ENCODE measurements at regions not wholly inside any gene's neighbourhood (a gene's known extent, or its start where the extent isn't known, plus 50 kb on each side); places are given as distances from the start of the nearest gene placed in this dataset.

GRCh38 chr6:95448208-95448607 is 129.1 kb upstream of the MANEA start:
- ATAC-seq: no peak
- intact Hi-C loops (cut with micrococcal nuclease): no loop called here
- no peak overlapping the region for H3K4me3 Mint-ChIP-seq
- no peak overlapping the region for H3K27ac ChIP-seq (ENCODE audit: low read depth, low read length)
- peaks cover 0 to 2% of the 10 kb centered on the region in 2 donors for H3K27me3 ChIP-seq (ENCODE audit: control insufficient read depth in 2 of 2, insufficient read depth in 2 of 2, low read length in 2 of 2)
- DNase-seq: no peak
- no peaks in the 10 kb centered on the region for H3K9me3 ChIP-seq (ENCODE audit: control insufficient read depth in 2 of 3, low read length in 3 of 3)
- ChIA-PET CTCF (no interaction called here), POLR2A (no interaction called here)
- H3K36me3 Mint-ChIP-seq: peaks cover 0 to 2% (median 0%) of the 10 kb centered on the region in 5 donors
- peaks cover 0 to 5% (median 2%) of the 10 kb centered on the region in 11 donors for H3K9me3 Mint-ChIP-seq
- no peaks in the 10 kb centered on the region for H3K36me3 ChIP-seq (ENCODE audit: control insufficient read depth in 2 of 3, insufficient read depth in 3 of 3, low read length in 3 of 3)
- H3K27ac Mint-ChIP-seq: no peak overlapping the region
- H3K27me3 Mint-ChIP-seq: peaks cover 0 to 9% (median 0%) of the 10 kb centered on the region in 5 donors
- H3K4me1 ChIP-seq (ENCODE audit: control insufficient read depth in 2 of 2, insufficient read depth in 2 of 2, low read length in 2 of 2): no peaks in the 10 kb centered on the region
- no peak overlapping the region for H3K4me3 ChIP-seq (ENCODE audit: low read length)
- no peaks in the 10 kb centered on the region for H3K4me1 Mint-ChIP-seq

GRCh38 chr6:95469511-95469910 is 107.8 kb upstream of the MANEA start:
- no peaks in the 10 kb centered on the region for H3K4me1 ChIP-seq (ENCODE audit: control insufficient read depth in 2 of 2, insufficient read depth in 2 of 2, low read length in 2 of 2)
- H3K4me3 Mint-ChIP-seq: no peak overlapping the region
- ATAC-seq (no peak), DNase-seq (no peak)
- POLR2A ChIA-PET: no interaction called here
- H3K36me3 ChIP-seq (ENCODE audit: control insufficient read depth in 2 of 3, insufficient read depth in 3 of 3, low read length in 3 of 3): no peaks in the 10 kb centered on the region
- no peaks in the 10 kb centered on the region for H3K9me3 ChIP-seq (ENCODE audit: control insufficient read depth in 2 of 3, low read length in 3 of 3)
- intact Hi-C loops (cut with micrococcal nuclease): no loop called here
- no peaks in the 10 kb centered on the region for H3K36me3 Mint-ChIP-seq
- H3K27me3 ChIP-seq (ENCODE audit: control insufficient read depth in 2 of 2, insufficient read depth in 2 of 2, low read length in 2 of 2): no peaks in the 10 kb centered on the region
- CTCF ChIA-PET: no interaction called here
- no peak overlapping the region for H3K27ac Mint-ChIP-seq
- H3K9me3 Mint-ChIP-seq: no peaks in the 10 kb centered on the region
- H3K4me3 ChIP-seq (ENCODE audit: low read length): no peak overlapping the region
- no peaks in the 10 kb centered on the region for H3K4me1 Mint-ChIP-seq
- H3K27ac ChIP-seq (ENCODE audit: low read depth, low read length): no peak overlapping the region
- H3K27me3 Mint-ChIP-seq: peaks cover 0 to 17% (median 11%) of the 10 kb centered on the region in 5 donors

GRCh38 chr6:95478941-95479340 is 98.4 kb upstream of the MANEA start:
- Histone ChIP-seq H3K36me3 (ENCODE audit: control insufficient read depth in 2 of 3, insufficient read depth in 3 of 3, low read length in 3 of 3) (no peaks in the 10 kb centered on the region), H3K4me1 (ENCODE audit: control insufficient read depth in 2 of 2, insufficient read depth in 2 of 2, low read length in 2 of 2) (no peaks in the 10 kb centered on the region), H3K27ac (ENCODE audit: low read depth, low read length) (no peak overlapping the region), H3K4me3 (ENCODE audit: low read length) (no peak overlapping the region), H3K9me3 (ENCODE audit: control insufficient read depth in 2 of 3, low read length in 3 of 3) (no peaks in the 10 kb centered on the region), H3K27me3 (ENCODE audit: control insufficient read depth in 2 of 2, insufficient read depth in 2 of 2, low read length in 2 of 2) (no peaks in the 10 kb centered on the region)
- no peak for DNase-seq
- ChIA-PET POLR2A (no interaction called here), CTCF (no interaction called here)
- intact Hi-C loops (cut with micrococcal nuclease): no loop called here
- H3K4me1 Mint-ChIP-seq: peaks cover 0 to 4% (median 0%) of the 10 kb centered on the region in 7 donors
- peak overlapping the region in 1 of 9 donors; percentile 17 for H3K27ac Mint-ChIP-seq
- ATAC-seq: no peak
- H3K9me3 Mint-ChIP-seq: peaks cover 0 to 16% (median 0%) of the 10 kb centered on the region in 11 donors
- no peaks in the 10 kb centered on the region for H3K36me3 Mint-ChIP-seq
- H3K27me3 Mint-ChIP-seq: peaks cover 0 to 5% (median 0%) of the 10 kb centered on the region in 5 donors
- no peak overlapping the region for H3K4me3 Mint-ChIP-seq

- peaks cover 0 to 6% (median 4%) of the 10 kb centered on the region in 7 donors for H3K4me1 Mint-ChIP-seq
- no peak overlapping the region for H3K4me3 ChIP-seq (ENCODE audit: low read length)
- ChIA-PET CTCF (no interaction called here), POLR2A (no interaction called here)
- H3K4me3 Mint-ChIP-seq: no peak overlapping the region
- peaks cover 0 to 4% (median 0%) of the 10 kb centered on the region in 5 donors for H3K27me3 Mint-ChIP-seq
- no peak overlapping the region for H3K27ac Mint-ChIP-seq
- H3K27ac ChIP-seq (ENCODE audit: low read depth, low read length): no peak overlapping the region
- no peaks in the 10 kb centered on the region for H3K36me3 Mint-ChIP-seq
- no peaks in the 10 kb centered on the region for H3K9me3 ChIP-seq (ENCODE audit: control insufficient read depth in 2 of 3, low read length in 3 of 3)
- ATAC-seq: no peak
- H3K4me1 ChIP-seq (ENCODE audit: control insufficient read depth in 2 of 2, insufficient read depth in 2 of 2, low read length in 2 of 2): no peaks in the 10 kb centered on the region
- peaks cover 0 to 2% (median 0%) of the 10 kb centered on the region in 11 donors for H3K9me3 Mint-ChIP-seq
- intact Hi-C loops (cut with micrococcal nuclease): no loop called here
- DNase-seq: no peak
- no peaks in the 10 kb centered on the region for H3K36me3 ChIP-seq (ENCODE audit: control insufficient read depth in 2 of 3, insufficient read depth in 3 of 3, low read length in 3 of 3)
- H3K27me3 ChIP-seq (ENCODE audit: control insufficient read depth in 2 of 2, insufficient read depth in 2 of 2, low read length in 2 of 2): no peaks in the 10 kb centered on the region
Measured at GRCh38 chr6:95487817-95488216, 89.5 kb upstream of the MANEA start.

- POLR2A ChIA-PET: no interaction called here
- Histone ChIP-seq H3K4me3 (ENCODE audit: low read length) (no peak overlapping the region), H3K9me3 (ENCODE audit: control insufficient read depth in 2 of 3, low read length in 3 of 3) (no peaks in the 10 kb centered on the region), H3K27ac (ENCODE audit: low read depth, low read length) (no peak overlapping the region), H3K27me3 (ENCODE audit: control insufficient read depth in 2 of 2, insufficient read depth in 2 of 2, low read length in 2 of 2) (no peaks in the 10 kb centered on the region), H3K4me1 (ENCODE audit: control insufficient read depth in 2 of 2, insufficient read depth in 2 of 2, low read length in 2 of 2) (no peaks in the 10 kb centered on the region), H3K36me3 (ENCODE audit: control insufficient read depth in 2 of 3, insufficient read depth in 3 of 3, low read length in 3 of 3) (no peaks in the 10 kb centered on the region)
- Mint-ChIP-seq H3K27ac (no peak overlapping the region), H3K9me3 (no peaks in the 10 kb centered on the region), H3K4me1 (peaks cover 0 to 6% (median 4%) of the 10 kb centered on the region in 7 donors), H3K27me3 (no peaks in the 10 kb centered on the region), H3K36me3 (no peaks in the 10 kb centered on the region), H3K4me3 (no peak overlapping the region)
- CTCF ChIA-PET: no interaction called here
- ATAC-seq (no peak), DNase-seq (no peak)
- intact Hi-C loops (cut with micrococcal nuclease): no loop called here
Measured at GRCh38 chr6:95489185-95489863, 88.0 kb upstream of the MANEA start.

- Mint-ChIP-seq H3K27me3 (peaks cover 0 to 5% (median 0%) of the 10 kb centered on the region in 5 donors), H3K4me1 (no peaks in the 10 kb centered on the region), H3K9me3 (peaks cover 0 to 6% (median 0%) of the 10 kb centered on the region in 11 donors), H3K4me3 (no peak overlapping the region), H3K36me3 (no peaks in the 10 kb centered on the region), H3K27ac (no peak overlapping the region)
- ATAC-seq (no peak), DNase-seq (no peak)
- Histone ChIP-seq H3K9me3 (ENCODE audit: control insufficient read depth in 2 of 3, low read length in 3 of 3) (no peaks in the 10 kb centered on the region), H3K4me1 (ENCODE audit: control insufficient read depth in 2 of 2, insufficient read depth in 2 of 2, low read length in 2 of 2) (no peaks in the 10 kb centered on the region), H3K36me3 (ENCODE audit: control insufficient read depth in 2 of 3, insufficient read depth in 3 of 3, low read length in 3 of 3) (no peaks in the 10 kb centered on the region), H3K27ac (ENCODE audit: low read depth, low read length) (no peak overlapping the region), H3K27me3 (ENCODE audit: control insufficient read depth in 2 of 2, insufficient read depth in 2 of 2, low read length in 2 of 2) (no peaks in the 10 kb centered on the region), H3K4me3 (ENCODE audit: low read length) (no peak overlapping the region)
- intact Hi-C loops (cut with micrococcal nuclease): no loop called here
- CTCF ChIA-PET: no interaction called here
- POLR2A ChIA-PET: no interaction called here
Measured at GRCh38 chr6:95496769-95497426, 80.4 kb upstream of the MANEA start.

Data from naive thymus-derived CD4-positive, alpha-beta T cell (primary cell).